CD4-positive, alpha-beta T cell treated with Interleukin-17A for 4 hours (primary cell): ENCODE measurements at regions not wholly inside any gene's neighbourhood (a gene's known extent, or its start where the extent isn't known, plus 50 kb on each side); places are given as distances from the start of the nearest gene placed in this dataset.
"Not testable (repeated sequence)": the region's sequence is repeated elsewhere in the genome, so short reads cannot be mapped to it uniquely, and the experiment has no call there.

Source experiments
- DNase-seq: peaks from one replicate; pipeline ENCODE4 v3.0.0-alpha.2; 2020; ENCODE audit warnings: mixed read lengths

DNA sequence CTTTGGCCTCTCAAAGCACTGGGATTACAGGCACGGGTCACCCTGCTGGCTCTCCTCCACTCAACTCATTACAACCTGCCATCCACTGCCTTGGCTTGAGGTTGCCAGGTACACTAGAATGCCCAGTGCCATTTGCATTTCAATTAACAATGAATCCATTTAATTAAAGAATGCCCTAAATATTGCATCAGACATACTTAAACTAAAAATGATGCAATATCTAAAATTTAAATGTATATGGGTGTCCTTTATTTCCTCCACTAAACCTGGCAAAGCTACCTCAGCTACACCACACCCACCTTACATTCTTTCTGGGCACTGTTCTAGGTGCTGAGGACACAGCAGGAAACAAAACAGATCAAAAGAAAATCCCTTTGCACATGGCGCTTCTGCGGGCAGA, 382.2 kb upstream of the ZFHX3 start:
- no peak for DNase-seq

DNA sequence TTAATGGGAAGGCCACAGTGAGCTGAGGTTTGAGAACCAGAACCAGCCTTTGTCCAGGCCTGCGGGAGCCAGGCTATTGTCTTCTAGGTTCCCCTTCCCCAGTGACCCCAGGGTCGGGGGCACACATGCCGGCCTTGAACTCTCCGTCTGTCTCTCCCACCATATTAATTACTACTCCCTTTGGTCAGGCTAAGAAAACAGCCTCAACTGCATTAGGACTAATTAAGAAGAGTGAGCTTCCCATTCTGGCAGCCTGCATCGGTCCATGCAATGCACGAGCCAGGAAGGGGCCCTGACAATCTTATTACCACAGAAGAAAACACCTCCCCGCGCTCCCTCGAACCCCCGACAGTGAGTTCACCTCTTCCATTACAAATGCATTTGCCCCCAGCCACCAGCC, 380.2 kb upstream of the ZFHX3 start:
- DNase-seq = no peak

DNA sequence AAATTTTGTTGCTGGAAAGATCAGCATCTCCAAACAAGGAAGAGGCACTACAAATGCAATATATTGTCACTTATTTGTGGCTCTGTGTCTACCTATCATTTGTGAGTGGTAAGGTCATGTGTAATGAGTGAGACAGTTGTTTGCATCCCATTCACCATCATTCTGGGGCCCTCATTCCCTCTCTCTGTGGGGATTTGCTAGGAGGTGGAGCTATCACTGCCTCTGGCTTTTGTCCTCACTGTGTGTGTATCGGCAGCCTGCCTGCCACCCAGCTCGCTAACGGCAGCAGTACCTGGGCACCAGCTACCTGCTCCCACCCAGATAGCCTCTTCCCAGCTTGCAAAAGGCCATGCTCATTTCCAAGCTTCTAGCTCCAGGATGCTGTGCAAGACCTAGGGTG, 379.2 kb upstream of the ZFHX3 start:
- no peak for DNase-seq

DNA sequence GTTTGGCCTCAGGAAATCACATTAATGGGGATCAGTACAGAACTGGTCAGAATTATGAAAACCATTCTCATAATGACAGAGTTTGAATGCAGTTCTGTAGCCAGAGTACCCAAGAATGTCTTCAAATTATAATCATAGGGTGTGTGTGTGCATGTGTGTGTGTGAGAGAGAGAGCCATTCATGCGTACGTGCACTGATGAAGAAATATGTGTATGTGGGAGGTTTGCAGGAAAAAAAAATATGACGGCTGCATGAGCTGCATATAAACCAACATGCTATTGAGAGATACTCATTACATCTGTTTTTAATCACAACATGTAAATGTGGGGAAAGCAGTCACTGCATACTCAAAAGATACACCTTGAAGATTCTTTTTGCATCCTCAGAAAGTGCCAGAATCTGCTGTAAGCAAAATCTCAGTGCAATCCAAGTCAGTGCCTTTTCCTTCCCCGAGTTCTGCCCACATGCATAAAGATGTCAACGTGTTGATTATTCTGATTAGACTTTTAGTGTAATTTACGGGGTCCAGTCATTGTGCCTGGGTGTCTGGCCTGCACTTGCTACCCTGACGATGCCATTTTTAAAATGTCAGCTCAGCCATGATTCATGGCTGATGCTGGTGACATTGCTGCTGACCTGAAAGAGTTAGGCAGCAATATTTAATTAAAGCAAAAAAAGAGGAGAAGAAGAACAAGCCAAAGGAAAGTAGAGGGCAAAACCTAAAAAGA, 378.7 kb upstream of the ZFHX3 start:
- DNase-seq = no peak

DNA sequence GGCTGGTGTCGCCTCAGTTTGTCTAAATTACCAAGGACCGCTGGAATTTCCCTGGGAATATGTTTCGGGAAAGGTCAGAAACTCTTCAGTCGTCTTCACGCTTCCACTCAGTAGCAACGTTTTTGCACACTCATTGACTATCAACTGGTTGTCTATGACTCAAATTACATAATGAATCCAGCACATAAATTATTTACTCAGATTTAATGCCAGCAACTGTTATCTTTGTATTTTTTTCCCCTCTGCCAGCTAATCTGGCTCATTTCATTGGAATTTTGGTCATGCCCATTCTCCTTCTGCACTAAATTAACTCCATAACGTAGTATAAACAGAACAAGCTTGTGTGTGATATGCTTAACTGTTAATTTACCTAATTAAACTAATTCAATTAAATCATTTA, 372.7 kb upstream of the ZFHX3 start:
- DNase-seq = no peak

DNA sequence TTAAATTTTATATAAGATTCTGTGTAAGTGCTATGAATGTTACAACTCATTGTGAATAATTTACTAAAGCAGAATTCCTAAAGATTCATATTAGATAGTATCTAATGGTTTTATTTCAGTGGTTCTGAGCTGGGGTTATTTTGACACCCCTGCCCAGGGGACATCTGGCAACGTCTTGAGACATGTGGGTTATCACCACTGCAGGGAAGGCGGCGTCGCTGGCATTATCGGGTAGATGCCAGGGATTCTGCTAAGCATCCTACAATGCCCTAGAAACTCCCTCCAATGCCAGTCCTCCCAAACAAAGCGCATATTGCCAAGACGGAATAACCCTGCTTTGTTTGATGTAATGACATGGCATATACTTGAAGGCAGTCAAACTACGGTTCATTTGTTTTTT, 372.3 kb upstream of the ZFHX3 start:
- no peak for DNase-seq

DNA sequence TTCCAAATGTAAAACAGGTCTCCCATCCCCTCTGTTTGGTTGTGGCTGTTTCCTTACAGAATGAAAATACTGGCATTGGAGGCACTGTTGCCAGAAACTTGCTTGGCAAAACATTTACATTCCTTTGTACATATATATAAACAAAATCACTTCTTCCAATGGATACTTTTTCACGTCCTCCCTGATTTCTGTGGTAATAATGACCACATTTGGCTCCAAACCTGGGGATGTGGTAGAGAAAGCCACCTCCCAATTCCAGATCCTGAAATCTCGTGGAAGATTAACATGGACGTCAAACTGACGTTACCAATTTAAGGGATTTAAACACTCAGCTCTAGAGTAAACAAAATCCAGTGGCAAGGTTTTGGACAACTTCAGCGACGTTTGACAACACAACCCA, 370.8 kb upstream of the ZFHX3 start:
- no peak for DNase-seq

DNA sequence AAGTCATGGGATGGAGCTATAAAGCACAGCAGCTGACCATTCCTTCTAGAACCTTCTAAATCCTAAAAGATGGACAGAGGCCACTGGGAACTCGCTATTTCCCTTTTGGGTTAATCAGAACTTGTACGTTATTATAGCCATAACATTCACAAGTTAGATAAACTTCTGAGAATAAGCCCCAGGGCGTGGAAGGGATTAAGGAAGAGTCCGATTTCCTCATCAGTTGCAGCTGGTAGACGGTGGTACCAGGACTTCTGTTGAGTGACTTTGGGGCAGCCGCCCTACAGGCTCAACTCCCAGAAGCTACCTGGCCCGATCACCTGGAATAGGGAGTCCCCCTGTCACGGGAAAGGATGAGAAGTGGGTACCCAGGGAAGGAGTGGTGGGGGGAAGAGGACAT, 370.1 kb upstream of the ZFHX3 start:
- no peak for DNase-seq

DNA sequence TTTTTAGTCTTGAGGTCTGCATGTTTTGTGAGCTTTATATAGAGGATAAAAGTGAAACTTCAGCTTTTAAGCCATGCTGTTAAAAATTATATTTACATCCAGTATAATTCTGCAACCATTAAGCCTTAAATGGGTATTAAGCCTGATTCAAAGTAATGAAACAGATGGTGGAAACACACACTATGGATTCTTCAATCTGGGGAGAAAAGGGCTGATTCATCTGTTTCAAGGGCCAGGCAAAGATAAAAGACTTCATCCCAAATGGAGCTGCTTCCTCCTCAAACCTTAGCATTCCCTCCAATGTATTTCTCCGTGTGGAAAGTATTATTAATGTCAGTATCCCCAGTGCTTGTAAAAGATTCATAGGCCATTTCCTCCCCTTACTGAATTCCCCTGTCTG, 367.4 kb upstream of the ZFHX3 start:
- no peak for DNase-seq

DNA sequence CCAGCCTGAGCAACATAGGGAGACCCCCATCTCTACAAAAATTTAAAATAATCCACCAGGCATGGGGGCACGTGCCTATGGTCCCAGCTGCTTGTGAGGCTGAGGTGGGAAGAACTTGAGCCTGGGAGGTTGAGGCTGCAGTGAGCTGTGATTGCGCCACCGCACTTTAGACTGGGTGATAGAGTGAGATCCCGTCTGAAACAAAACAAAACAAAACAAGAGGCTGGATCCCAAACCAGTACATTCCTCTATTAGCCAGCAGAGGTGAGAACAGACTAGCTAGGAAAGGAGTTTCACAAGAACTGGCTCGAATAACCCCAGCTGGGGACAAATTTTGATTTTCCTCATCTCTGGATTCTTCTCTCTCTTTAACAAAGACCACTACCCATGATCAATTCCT, 366.7 kb upstream of the ZFHX3 start:
- DNase-seq = no peak

DNA sequence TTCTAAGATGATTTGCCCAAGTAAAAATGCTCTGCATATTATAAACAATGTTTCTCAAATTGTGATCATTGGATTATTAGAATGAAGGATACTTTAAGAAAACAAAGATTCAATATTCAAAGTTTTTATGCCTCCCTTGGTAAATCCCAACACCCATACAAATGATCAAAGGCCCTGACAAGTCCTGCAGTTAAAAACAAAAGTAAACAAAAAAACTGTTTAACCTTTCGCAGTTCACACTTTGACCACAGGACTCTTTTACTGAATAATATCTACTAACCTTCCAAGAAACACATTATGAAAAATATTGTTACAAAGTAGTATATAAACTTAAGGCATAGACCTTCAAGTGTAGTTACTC, 365.9 kb upstream of the ZFHX3 start:
- no peak for DNase-seq

DNA sequence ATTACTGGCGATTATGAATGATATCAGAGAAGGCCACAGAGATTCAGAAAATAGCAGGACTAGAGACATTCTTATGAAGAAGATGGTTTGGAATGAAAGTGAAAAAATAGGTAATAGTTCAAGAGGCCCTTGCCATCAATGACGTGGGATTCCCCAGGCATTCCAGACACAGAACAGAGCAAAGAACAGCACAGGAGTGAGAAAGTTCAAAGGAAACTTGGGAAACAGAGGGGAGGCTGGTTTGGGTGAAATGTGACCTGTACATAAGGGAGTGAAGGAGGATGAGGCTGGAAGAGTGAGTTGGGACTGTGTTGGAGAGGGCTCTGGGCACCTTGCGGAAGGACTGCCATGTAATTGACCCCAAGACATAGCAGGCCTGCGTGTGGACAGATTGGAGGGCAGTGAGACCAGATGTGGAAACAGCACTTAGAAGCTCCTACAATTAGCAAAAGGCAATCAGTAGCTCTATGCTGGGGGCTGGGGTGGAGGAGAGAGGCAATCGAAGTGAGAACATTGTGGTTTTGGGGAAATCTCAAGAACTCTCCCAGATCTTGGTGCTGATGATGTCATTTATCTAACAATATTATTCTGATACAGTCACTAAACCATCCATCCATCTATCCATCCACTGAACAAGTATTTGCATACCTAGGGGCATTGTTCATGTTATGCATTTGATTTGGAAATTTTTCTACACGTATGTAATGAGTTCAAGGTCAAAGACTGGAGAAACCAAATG, 365.3 kb upstream of the ZFHX3 start:
- DNase-seq = no peak

DNA sequence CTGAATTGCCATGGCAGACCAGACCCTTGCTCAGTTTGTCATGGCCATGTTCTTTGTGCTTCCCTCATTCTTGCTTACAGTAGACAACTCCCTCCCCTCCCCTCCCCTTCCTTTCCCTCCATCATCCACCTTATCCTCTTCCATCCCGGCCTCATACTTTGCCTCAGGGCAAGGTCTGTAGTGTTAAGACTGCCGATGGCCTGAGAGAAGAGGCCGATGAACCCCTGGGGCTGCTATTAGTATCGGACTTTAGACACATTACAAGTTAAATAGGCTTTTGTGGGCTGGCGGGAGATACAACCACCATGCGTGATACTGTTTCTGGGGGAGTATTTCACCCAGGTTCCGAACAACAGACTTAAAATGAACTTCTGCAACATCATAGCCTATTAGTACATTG, 364.5 kb upstream of the ZFHX3 start:
- DNase-seq = no peak

DNA sequence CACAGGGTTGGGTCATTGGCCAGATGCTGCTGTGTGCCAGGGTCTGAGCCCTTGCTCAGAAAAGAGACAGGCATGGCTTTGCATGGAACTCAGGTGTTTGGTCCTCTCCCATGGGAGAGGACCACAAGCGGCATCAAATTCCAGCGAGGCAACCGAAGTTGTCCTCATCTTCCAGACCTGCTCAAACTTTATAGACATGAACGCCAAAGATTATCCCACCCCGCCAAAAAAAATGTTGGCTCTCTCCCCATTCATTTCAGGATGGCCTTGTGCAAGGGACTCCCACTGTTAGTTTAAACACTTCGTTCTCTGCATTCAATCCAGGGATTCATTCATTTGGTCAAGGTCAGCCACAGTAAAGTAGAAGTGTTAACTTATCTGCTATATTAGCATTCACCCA, 360.8 kb upstream of the ZFHX3 start:
- DNase-seq = no peak

DNA sequence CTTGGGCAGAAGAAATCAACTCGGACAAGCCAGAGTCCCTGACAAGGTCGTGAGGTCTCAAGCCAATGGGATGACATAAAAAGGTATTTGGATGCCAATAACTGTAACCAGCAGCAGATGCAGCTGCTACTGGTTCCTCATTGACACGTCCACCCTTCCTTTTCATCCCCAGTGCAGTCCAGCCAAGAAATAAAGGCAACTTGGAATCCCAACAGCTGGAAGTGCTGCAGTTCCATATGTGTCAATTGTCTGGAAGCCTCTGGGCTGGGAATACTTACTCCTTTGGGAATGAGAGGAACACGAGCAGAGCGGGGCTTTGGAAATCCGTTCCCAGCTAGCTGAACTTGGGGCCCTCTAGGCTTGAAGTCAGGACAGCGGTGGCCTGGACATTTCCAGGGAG, 360.4 kb upstream of the ZFHX3 start:
- DNase-seq = no peak

DNA sequence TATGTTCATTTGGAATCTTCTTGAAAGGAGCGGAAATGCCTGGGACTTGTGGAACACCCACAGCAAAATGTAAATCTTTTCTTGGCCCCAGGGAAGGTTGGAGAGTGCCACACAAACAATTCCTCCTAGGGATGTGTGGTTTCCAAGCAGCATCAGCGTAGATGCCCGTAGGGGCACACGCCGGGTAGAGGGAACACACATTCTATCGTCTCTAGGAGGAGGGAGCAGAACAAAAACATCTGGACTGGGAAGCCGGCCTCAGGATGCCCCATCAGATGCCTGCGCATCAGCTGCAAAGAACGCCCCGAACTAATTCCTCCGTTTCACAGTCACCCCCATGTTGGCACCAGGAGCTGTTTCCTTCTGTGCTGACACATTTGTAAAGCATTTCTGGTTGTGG, 357.9 kb upstream of the ZFHX3 start:
- no peak for DNase-seq

DNA sequence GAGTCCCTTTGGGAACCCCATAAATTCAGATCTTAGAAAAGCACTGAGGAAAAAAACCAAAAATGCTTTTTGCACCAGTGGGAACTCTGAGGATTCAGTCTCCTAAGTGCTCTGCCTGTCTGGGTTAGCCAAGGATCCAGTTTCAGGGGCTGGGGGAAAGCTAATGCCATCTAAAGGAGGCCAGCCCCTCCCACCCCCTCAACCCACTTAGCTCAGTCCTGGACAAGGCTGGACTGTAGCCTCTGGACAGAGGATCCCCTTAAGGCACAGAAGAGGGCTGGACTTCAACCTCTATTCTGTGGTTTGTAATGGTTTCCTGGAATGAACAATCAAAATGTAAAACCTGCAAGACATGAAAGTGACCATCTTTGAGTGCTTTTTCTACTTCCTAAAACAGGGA, 356.1 kb upstream of the ZFHX3 start:
- no peak for DNase-seq

DNA sequence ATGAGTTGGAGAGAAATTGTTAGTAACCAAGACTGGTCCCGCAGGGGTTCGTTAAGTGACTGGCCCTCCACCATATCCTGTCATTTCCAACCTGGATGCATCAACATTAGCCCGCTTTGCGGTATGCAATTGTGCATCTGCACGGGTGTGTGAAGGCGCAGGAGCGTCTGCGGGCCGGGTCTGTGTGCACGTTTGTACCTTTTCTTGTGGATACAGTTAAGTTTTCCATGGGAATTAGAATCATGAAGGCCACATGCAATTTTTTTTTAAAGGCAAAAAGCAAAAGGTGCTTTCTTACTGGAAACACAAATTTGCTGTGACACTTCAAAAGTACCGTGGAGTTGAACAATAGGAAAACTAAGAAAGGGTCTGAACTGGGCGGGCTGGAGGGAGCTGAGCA, 355.4 kb upstream of the ZFHX3 start:
- DNase-seq = no peak

DNA sequence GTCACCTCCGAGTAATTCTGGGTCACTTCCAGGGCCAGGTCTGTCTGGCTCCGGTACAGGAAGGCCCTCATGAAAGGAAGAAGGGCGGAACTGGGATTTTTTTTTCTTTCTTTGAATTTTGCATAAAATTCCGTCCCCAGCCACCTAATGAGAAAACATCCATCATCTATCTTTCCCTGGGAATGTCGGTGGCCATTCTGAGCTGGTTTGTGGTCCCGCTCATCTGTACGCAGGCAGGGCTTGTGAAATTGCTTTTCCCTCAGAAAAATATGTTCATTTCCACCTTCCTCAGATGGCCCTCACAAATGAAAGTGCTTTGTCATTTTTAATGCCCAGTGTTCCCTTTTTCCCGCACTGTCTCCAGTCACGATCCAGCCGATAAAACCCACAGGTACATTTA, 353.0 kb upstream of the ZFHX3 start:
- DNase-seq = no peak

DNA sequence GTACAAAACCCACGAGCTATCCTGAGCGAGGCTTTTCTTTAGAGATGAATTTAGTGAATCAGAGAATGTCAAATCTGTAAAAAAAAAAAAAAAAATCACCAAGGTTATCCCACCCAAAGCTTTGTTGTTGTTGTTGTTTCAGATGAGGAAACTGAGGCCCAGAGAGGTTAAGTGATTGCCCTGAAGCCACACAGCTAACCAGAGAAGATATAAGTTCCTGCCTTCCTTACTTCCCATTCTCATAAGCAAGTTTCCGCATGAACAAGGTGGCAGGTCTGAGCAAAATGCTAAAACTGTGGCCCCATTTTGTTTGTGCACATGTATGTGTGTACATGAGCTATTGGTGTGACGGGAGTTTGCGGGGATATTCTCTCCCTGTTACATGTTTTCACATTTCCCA, 352.1 kb upstream of the ZFHX3 start:
- no peak for DNase-seq

DNA sequence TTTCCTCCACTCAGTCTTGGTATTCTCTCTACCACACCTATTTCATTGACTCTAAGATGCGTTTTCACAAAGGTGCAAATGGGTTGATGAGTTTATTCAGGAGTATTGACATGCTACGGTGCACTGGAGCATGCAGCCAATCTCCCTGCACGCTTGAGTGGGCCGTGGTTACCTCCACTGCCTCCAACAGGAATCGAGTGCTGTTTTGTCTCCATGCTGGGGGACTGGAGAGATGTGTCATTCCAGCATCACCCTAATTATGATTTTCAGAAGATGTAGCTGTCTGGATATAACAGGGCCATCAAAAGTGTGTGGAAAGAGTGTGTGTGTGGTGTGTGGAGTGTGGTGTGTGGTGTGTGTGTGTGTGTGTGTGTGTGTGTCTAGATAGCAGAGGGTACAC, 351.6 kb upstream of the ZFHX3 start:
- no peak for DNase-seq

DNA sequence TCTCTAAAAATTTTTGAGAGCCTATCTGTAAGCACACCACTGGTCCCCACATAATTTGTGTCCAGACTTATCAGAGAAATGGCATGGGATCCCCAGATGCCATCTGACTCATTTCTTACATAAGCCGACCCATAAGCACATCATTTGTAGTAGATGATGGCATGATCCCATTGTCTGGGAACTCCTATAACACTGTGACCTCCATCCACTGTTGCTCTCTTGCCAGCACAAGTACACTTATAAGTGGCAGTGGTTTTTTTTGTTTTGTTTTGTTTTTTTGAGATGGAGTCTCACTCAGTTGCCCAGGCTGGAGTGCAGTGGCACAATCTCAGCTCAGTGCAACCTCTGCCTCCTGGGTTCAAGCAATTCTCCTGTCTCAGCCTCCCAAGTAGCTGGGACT, 350.7 kb upstream of the ZFHX3 start:
- not testable (repeated sequence) for DNase-seq

DNA sequence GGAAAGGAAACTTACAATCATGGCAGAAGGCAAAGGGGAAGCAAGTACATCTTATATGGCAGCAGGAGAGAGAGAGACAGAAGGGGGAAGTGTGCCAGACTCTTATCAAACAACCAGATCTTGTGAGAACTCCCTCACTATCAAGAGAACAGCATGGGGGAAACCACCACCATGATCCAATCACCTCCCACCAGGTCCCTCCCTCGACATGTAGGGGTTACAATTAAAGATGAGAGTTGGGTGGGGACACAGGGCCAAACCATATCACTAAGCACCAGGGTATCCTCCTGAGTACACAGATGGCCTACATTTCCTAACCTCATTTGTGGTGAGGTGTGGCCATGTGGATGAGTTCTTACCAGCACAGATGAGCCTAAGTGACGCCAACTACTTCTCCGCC, 348.6 kb upstream of the ZFHX3 start:
- DNase-seq = no peak

DNA sequence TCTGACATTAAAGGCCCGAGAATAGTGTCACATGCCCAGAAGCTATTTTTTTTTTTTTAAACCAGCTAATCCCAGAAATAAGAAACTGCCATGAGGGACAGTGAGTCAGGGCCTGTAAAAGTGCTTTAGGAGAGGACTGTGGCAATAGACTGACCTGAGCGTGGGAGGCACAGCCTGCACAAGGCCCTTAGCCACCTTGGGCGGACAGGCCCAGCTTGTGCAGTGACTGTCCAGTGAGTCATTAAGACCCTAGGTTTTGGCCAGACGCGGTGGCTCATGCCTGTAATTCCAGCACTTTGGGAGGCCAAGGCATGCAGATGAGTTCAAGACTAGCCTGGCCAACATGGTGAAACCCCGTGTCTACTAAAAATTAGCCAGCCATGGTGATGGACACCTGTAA, 343.0 kb upstream of the ZFHX3 start:
- DNase-seq = no peak

DNA sequence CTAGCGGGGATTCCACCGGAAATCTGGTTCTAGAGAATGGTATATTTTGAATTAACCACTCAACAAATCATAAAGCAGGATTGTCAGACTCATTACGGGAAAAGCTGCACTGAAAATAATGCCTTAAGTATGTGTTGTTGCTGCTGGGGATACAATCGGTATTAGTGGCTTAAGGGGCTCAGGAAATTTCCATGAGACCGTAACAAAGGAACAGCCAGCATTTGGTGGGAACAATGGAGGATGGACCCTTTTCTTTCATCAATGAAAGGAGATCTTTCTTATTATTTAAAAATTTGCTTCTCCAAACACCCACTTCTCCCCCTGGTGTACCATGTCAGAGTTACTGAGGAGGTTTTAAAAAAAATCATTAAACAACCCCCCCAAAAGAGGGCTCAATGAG, 342.6 kb upstream of the ZFHX3 start:
- no peak for DNase-seq
